ENCODE measurements at regions not wholly inside any gene's neighbourhood (a gene's known extent, or its start where the extent isn't known, plus 50 kb on each side); places are given as distances from the start of the nearest gene placed in this dataset.

- H3K23ac ChIP-seq (ENCODE audit: insufficient read length) = no peak overlapping the region
- 0 out of 2 replicates have a peak overlapping the region, but pooled peaks have one; percentile 7 for H2BK20ac ChIP-seq (ENCODE audit: low read length)
- no peak overlapping the region for H2AK5ac ChIP-seq (ENCODE audit: low read depth, low read length)
- H2BK12ac ChIP-seq (ENCODE audit: low read depth, low read length) = no peak overlapping the region
- no peak overlapping the region for H4K91ac ChIP-seq (replicated peaks; ENCODE audit: insufficient read length, low read length)
- no peaks in the 10 kb centered on the region for H3K79me2 ChIP-seq (ENCODE audit: control insufficient read depth in 1 of 2, insufficient read depth in 2 of 2, low read length in 2 of 2)
- no peak overlapping the region for H3K9ac ChIP-seq (replicated peaks in 1 of 4; ENCODE audit: extremely low read depth in 1 of 4, low read depth in 3 of 4, low read length in 3 of 4)
- no peak overlapping the region for H2AFZ ChIP-seq (ENCODE audit: low read length)
- no peak overlapping the region for H3K4me3 ChIP-seq (ENCODE audit: extremely low read depth in 1 of 4, insufficient read depth in 2 of 4, low read depth in 3 of 4, low read length in 4 of 4)
- no peaks in the 10 kb centered on the region for H4K20me1 ChIP-seq (replicated peaks in 1 of 2; ENCODE audit: control insufficient read depth in 1 of 2, insufficient read depth in 2 of 2, low read length in 2 of 2)
- H3K4me1 ChIP-seq (replicated peaks in 1 of 4; ENCODE audit: control insufficient read depth in 3 of 4, insufficient read depth in 4 of 4, low read length in 3 of 4) = peaks cover 0 to 5% (median 2%) of the 10 kb centered on the region in 4 experiments; a peak in 2 of 7 replicates
- WGBS, 2 experiments (ENCODE audit: extremely low coverage in 1 of 2, insufficient coverage in 1 of 2, insufficient read length in 1 of 2, insufficient replicate concordance in 2 of 2, low coverage in 1 of 2, low lambda C conversion rate in 2 of 2, missing lambda C conversion rate in 1 of 2) = 77% methylated on average over 4 of the region's 4 CpGs; no CpG with 5 or more reads in 1 of the 2 experiments
- H2BK5ac ChIP-seq (ENCODE audit: low read depth, low read length) = no peak overlapping the region
- no peaks in the 10 kb centered on the region for H3K9me3 ChIP-seq (ENCODE audit: insufficient read depth in 2 of 2, low read depth in 1 of 2, low read length in 1 of 2)
- H3K4ac ChIP-seq (replicated peaks; ENCODE audit: insufficient read length, low read depth, low read length) = no peak overlapping the region
- H3K23me2 ChIP-seq (ENCODE audit: low read depth, low read length) = no peaks in the 10 kb centered on the region
- no peak overlapping the region for H4K5ac ChIP-seq (ENCODE audit: insufficient read length, low read depth, low read length)
- H3K36me3 ChIP-seq (ENCODE audit: control insufficient read depth in 2 of 4, insufficient read depth in 4 of 4, low read length in 3 of 4) = no peaks in the 10 kb centered on the region
- DNase-seq (ENCODE audit: low read depth in 1 of 2, low spot score in 2 of 2) = no peak
- no peak overlapping the region for H3K4me2 ChIP-seq (ENCODE audit: insufficient read depth in 1 of 2, low read depth in 2 of 2, low read length in 2 of 2)
- FAIRE-seq = no peak
- no peak overlapping the region for H3K56ac ChIP-seq (replicated peaks; ENCODE audit: insufficient read length, low read depth, low read length)
- no peaks in the 10 kb centered on the region for H3K79me1 ChIP-seq (ENCODE audit: low read depth, low read length)
- TF ChIP-seq SP1 (IDR thresholded peaks at IDR 0.05; ENCODE audit: low read depth, low read length) (no peak), KDM1A (IDR thresholded peaks at IDR 0.05; ENCODE audit: borderline replicate concordance, low read length) (peak; percentile 79)
- no peak overlapping the region for H3K27ac ChIP-seq (ENCODE audit: low read depth, low read length)
- ChIA-PET POLR2A (ENCODE audit: partially characterized antibody) (no interaction called here), CTCF (ENCODE audit: partially characterized antibody) (interaction anchor here (0.9 to 1.5 kb wide), 6 partner anchors 12 to 442 kb away, joined by 3 to 4 read pairs (median 4); no protein-coding TSS in a partner anchor)
- H2BK120ac ChIP-seq (replicated peaks; ENCODE audit: low read depth, low read length) = no peak overlapping the region
- H3K14ac ChIP-seq (ENCODE audit: insufficient read length) = no peak overlapping the region
- no peak overlapping the region for H4K8ac ChIP-seq (ENCODE audit: extremely low read depth, insufficient read depth, low read length)
- H3K18ac ChIP-seq (ENCODE audit: extremely low read depth, low read length) = no peak overlapping the region
- no peaks in the 10 kb centered on the region for H3K27me3 ChIP-seq (replicated peaks in 1 of 4; ENCODE audit: control insufficient read depth in 3 of 4, extremely low read depth in 1 of 4, insufficient read depth in 3 of 4, low read length in 3 of 4)
- no peak overlapping the region for H2BK15ac ChIP-seq (ENCODE audit: low read length)
Measured at GRCh38 chr5:174339130-174339529, 293.6 kb downstream of the NSG2 start.
